H1 (cell line): ENCODE measurements at regions not wholly inside any gene's neighbourhood (a gene's known extent, or its start where the extent isn't known, plus 50 kb on each side); places are given as distances from the start of the nearest gene placed in this dataset.

Experiments
- CTCF ChIA-PET: fragments of 300-600 bp; sonication (Branson Sonifier 250); formaldehyde crosslinking; loops from one replicate; lab custom pipeline; 2021; ENCODE audit not compliant: partially characterized antibody; lab: Charles Lee
- POLR2A ChIA-PET: fragments of 300-600 bp; sonication (Branson Sonifier 250); formaldehyde crosslinking; loops from one replicate; lab custom pipeline; 2021; ENCODE audit warnings: inconsistent platforms; ENCODE audit not compliant: partially characterized antibody; lab: Charles Lee
- DNase-seq, 2 experiments: peaks; one replicate each; pipeline versions ENCODE4 v3.0.0 to v3.0.0-alpha.2; 2010 to 2022; ENCODE audit warnings: low spot score in 2 of 2, low read depth in 1 of 2, mixed read lengths in 1 of 2
- FAIRE-seq: peaks from 2 replicates; lab custom pipeline; 2011; peaks lifted over from hg19 to GRCh38; lab: Jason Lieb, UNC
- H2AFZ ChIP-seq: 2 replicates; pipeline ENCODE4 v1.8.1; 2012; ENCODE audit warnings: low read length, inconsistent platforms
- H2AK5ac ChIP-seq: 2 replicates; pipeline ENCODE4 v1.6.1; 2013; ENCODE audit warnings: low read depth, low read length
- H2BK120ac ChIP-seq: replicated peaks from 2 replicates; pipeline ENCODE3; 2013; ENCODE audit warnings: low read depth, low read length, inconsistent platforms
- H2BK12ac ChIP-seq: 2 replicates; pipeline ENCODE4 v1.6.1; 2013; ENCODE audit warnings: low read depth, low read length
- H2BK15ac ChIP-seq: 2 replicates; pipeline ENCODE4 v1.6.1; 2013; ENCODE audit warnings: low read length
- H2BK20ac ChIP-seq: 2 replicates; pipeline ENCODE4 v1.6.1; 2013; ENCODE audit warnings: low read length
- H2BK5ac ChIP-seq: 2 replicates; pipeline ENCODE4 v1.6.1; 2013; ENCODE audit warnings: low read depth, low read length
- H3K14ac ChIP-seq: 2 replicates; pipeline ENCODE4 v1.6.1; 2013; ENCODE audit warnings: inconsistent platforms; ENCODE audit not compliant: insufficient read length
- H3K18ac ChIP-seq: 2 replicates; pipeline ENCODE4 v1.6.1; 2013; ENCODE audit warnings: low read length; ENCODE audit errors: extremely low read depth
- H3K23ac ChIP-seq: 2 replicates; pipeline ENCODE4 v1.6.1; 2013; ENCODE audit warnings: inconsistent platforms; ENCODE audit not compliant: insufficient read length
- H3K23me2 ChIP-seq: 2 replicates; pipeline ENCODE4 v1.6.1; 2013; ENCODE audit warnings: low read depth, low read length
- H3K27ac ChIP-seq: 2 replicates; pipeline ENCODE4 v1.6.1; 2011; ENCODE audit warnings: low read depth, low read length, inconsistent platforms
- H3K27me3 ChIP-seq, 4 experiments: replicated peaks in 1 of 4; 1 replicate in 1 of 4; 2 replicates in 3 of 4; pipeline versions ENCODE4 v1.6.1 to v1.8.1; 2011 to 2013; ENCODE audit warnings: low read length in 3 of 4, mild to moderate bottlenecking in 3 of 4, inconsistent platforms in 2 of 4, mixed read lengths in 2 of 4, moderate library complexity in 1 of 4; ENCODE audit not compliant: control insufficient read depth in 3 of 4, insufficient read depth in 3 of 4; ENCODE audit errors: extremely low read depth in 1 of 4
- H3K36me3 ChIP-seq, 4 experiments: 2 replicates each; pipeline versions ENCODE4 v1.6.1 to v1.8.1; 2011 to 2013; ENCODE audit warnings: mild to moderate bottlenecking in 4 of 4, low read length in 3 of 4, moderate library complexity in 2 of 4, control low read depth in 1 of 4, inconsistent platforms in 1 of 4; ENCODE audit not compliant: insufficient read depth in 4 of 4, control insufficient read depth in 2 of 4
- H3K4ac ChIP-seq: replicated peaks from 2 replicates; pipeline ENCODE3; 2013; ENCODE audit warnings: low read length, low read depth, mixed read lengths, inconsistent platforms; ENCODE audit not compliant: insufficient read length
- H3K4me1 ChIP-seq, 4 experiments: replicated peaks in 1 of 4; 1 replicate in 1 of 4; 2 replicates in 3 of 4; pipeline versions ENCODE4 v1.6.1 to v1.8.1; 2011 to 2013; ENCODE audit warnings: low read length in 3 of 4, inconsistent platforms in 2 of 4, mixed read lengths in 1 of 4; ENCODE audit not compliant: insufficient read depth in 4 of 4, control insufficient read depth in 3 of 4
- H3K4me2 ChIP-seq, 2 experiments: 2 replicates each; pipeline versions ENCODE4 v1.6.1 to v1.8.1; 2011 to 2013; ENCODE audit warnings: low read depth in 2 of 2, low read length in 2 of 2, control low read depth in 1 of 2, inconsistent platforms in 1 of 2, mild to moderate bottlenecking in 1 of 2; ENCODE audit not compliant: insufficient read depth in 1 of 2
- H3K4me3 ChIP-seq, 4 experiments: fragments of 200-600, 300-600 bp in 1 of 4; sonication (generic), shearing (Covaris generic), sonication (Bioruptor Twin) in 1 of 4; 2 replicates each; pipeline versions ENCODE4 v1.5.1 to v1.8.1; 2011 to 2016; ENCODE audit warnings: low read length in 4 of 4, low read depth in 3 of 4, control low read depth in 2 of 4, inconsistent platforms in 2 of 4, mild to moderate bottlenecking in 2 of 4, mixed read lengths in 1 of 4, moderate library complexity in 1 of 4; ENCODE audit not compliant: insufficient read depth in 2 of 4; ENCODE audit errors: extremely low read depth in 1 of 4
- H3K56ac ChIP-seq: replicated peaks from 2 replicates; pipeline ENCODE3; 2013; ENCODE audit warnings: low read depth, mild to moderate bottlenecking, mixed read lengths, low read length, inconsistent platforms; ENCODE audit not compliant: insufficient read length
- H3K79me1 ChIP-seq: 2 replicates; pipeline ENCODE4 v1.6.1; 2013; ENCODE audit warnings: low read depth, low read length, control low read depth
- H3K79me2 ChIP-seq, 2 experiments: 2 replicates each; pipeline versions ENCODE4 v1.6.1 to v1.8.1; 2012 to 2013; ENCODE audit warnings: low read length in 2 of 2, mild to moderate bottlenecking in 2 of 2, inconsistent platforms in 1 of 2; ENCODE audit not compliant: insufficient read depth in 2 of 2, control insufficient read depth in 1 of 2
- H3K9ac ChIP-seq, 4 experiments: replicated peaks in 1 of 4; 1 replicate in 1 of 4; 2 replicates in 3 of 4; pipeline versions ENCODE4 v1.6.1 to v1.8.1; 2011 to 2013; ENCODE audit warnings: low read depth in 3 of 4, low read length in 3 of 4, control low read depth in 2 of 4, mild to moderate bottlenecking in 2 of 4, moderate library complexity in 2 of 4, inconsistent platforms in 1 of 4; ENCODE audit errors: extremely low read depth in 1 of 4
- H3K9me3 ChIP-seq, 2 experiments: 2 replicates each; pipeline versions ENCODE4 v1.6.1 to v1.8.1; 2012 to 2013; ENCODE audit warnings: mild to moderate bottlenecking in 2 of 2, moderate library complexity in 2 of 2, control low read depth in 1 of 2, inconsistent platforms in 1 of 2, low read depth in 1 of 2, low read length in 1 of 2, mixed read lengths in 1 of 2; ENCODE audit not compliant: insufficient read depth in 2 of 2
- H4K20me1 ChIP-seq, 2 experiments: replicated peaks in 1 of 2; 2 replicates each; pipeline versions ENCODE3 to v1.8.1; 2011 to 2013; ENCODE audit warnings: inconsistent platforms in 2 of 2, low read length in 2 of 2, mild to moderate bottlenecking in 1 of 2; ENCODE audit not compliant: insufficient read depth in 2 of 2, control insufficient read depth in 1 of 2
- H4K5ac ChIP-seq: 2 replicates; pipeline ENCODE4 v1.6.1; 2013; ENCODE audit warnings: low read length, low read depth, mixed read lengths, inconsistent platforms; ENCODE audit not compliant: insufficient read length
- H4K8ac ChIP-seq: 2 replicates; pipeline ENCODE4 v1.8.0; 2013; ENCODE audit warnings: mild to moderate bottlenecking, moderate library complexity, low read length, inconsistent platforms; ENCODE audit not compliant: insufficient read depth; ENCODE audit errors: extremely low read depth
- H4K91ac ChIP-seq: replicated peaks from 2 replicates; pipeline ENCODE3; 2013; ENCODE audit warnings: low read length, mixed read lengths, inconsistent platforms; ENCODE audit not compliant: insufficient read length
- CHD2 ChIP-seq: IDR thresholded peaks from 2 replicates; pipeline ENCODE4 v1.6.1; 2012; ENCODE audit warnings: low read length, improper control_type of control experiment
- CTBP2 ChIP-seq: IDR thresholded peaks from 2 replicates; pipeline ENCODE4 v1.7.0; 2011; ENCODE audit warnings: borderline replicate concordance, mild to moderate bottlenecking, moderate library complexity, mixed read lengths, low read length; ENCODE audit not compliant: insufficient read depth, insufficient read length
- FOSL1 ChIP-seq: IDR thresholded peaks from 2 replicates; pipeline ENCODE4 v1.6.1; 2011; ENCODE audit warnings: mild to moderate bottlenecking, low read depth, low read length, moderate library complexity; ENCODE audit not compliant: insufficient read depth
- HDAC2 ChIP-seq, 2 experiments: fragments of 300-600 bp in 1 of 2; sonication (generic) in 1 of 2; IDR thresholded peaks; 2 replicates each; pipeline ENCODE4 v1.6.1; 2011 to 2012; ENCODE audit warnings: low read depth in 2 of 2, low read length in 2 of 2, mild to moderate bottlenecking in 2 of 2, moderate library complexity in 2 of 2, borderline replicate concordance in 1 of 2, inconsistent platforms in 1 of 2
- HDAC6 ChIP-seq: IDR thresholded peaks from one replicate; pipeline ENCODE4 v1.7.1; 2012; ENCODE audit warnings: low read depth, mild to moderate bottlenecking, inconsistent platforms, low read length, moderate library complexity
- JUND ChIP-seq: IDR thresholded peaks from 2 replicates; pipeline ENCODE4 v1.6.1; 2011; ENCODE audit warnings: mild to moderate bottlenecking, improper control_type of control experiment, low read length
- MAX ChIP-seq: IDR thresholded peaks from 2 replicates; pipeline ENCODE4 v1.6.1; 2012; ENCODE audit warnings: inconsistent platforms
- POU5F1 ChIP-seq: IDR thresholded peaks from 2 replicates; pipeline ENCODE4 v1.6.1; 2011; ENCODE audit warnings: low read depth, mild to moderate bottlenecking, low read length, moderate library complexity
- WGBS, 2 experiments: shearing (Covaris generic) in 1 of 2; methylation state at CpG; one replicate each; pipeline versions ENCODE4 v1.1.6 to v1.1.7; 2013 to 2015; ENCODE audit warnings: low lambda C conversion rate in 2 of 2, mixed read lengths in 2 of 2, inconsistent platforms in 1 of 2, low coverage in 1 of 2, missing lambda C conversion rate in 1 of 2; ENCODE audit not compliant: insufficient replicate concordance in 2 of 2, insufficient coverage in 1 of 2, insufficient read length in 1 of 2; ENCODE audit errors: extremely low coverage in 1 of 2, missing lambda C conversion rate in 1 of 2; 5-methylcytosine and 5-hydroxymethylcytosine counted together

- Histone ChIP-seq H4K5ac (no peak overlapping the region), H3K36me3 (no peaks in the 10 kb centered on the region), H3K9me3 (peaks cover 18 to 19% of the 10 kb centered on the region in 2 experiments), H2AK5ac (no peak overlapping the region), H3K79me2 (no peaks in the 10 kb centered on the region), H3K56ac (no peak overlapping the region), H3K4ac (no peak overlapping the region), H2BK120ac (no peak overlapping the region), H3K27ac (no peak overlapping the region), H2BK12ac (no peak overlapping the region), H2AFZ (no peak overlapping the region), H3K4me3 (no peak overlapping the region), H3K79me1 (no peaks in the 10 kb centered on the region), H4K8ac (no peak overlapping the region; the same call in 1 of the 2 replicates), H3K23me2 (no peaks in the 10 kb centered on the region), H2BK15ac (no peak overlapping the region), H3K27me3 (no peaks in the 10 kb centered on the region), H2BK20ac (no peak overlapping the region), H3K18ac (no peak overlapping the region), H3K9ac (no peak overlapping the region), H4K20me1 (no peaks in the 10 kb centered on the region), H3K23ac (no peak overlapping the region), H3K4me2 (no peak overlapping the region), H3K4me1 (no peaks in the 10 kb centered on the region), H2BK5ac (no peak overlapping the region), H3K14ac (no peak overlapping the region), H4K91ac (no peak overlapping the region)
- CTCF ChIA-PET: no interaction called here
- POLR2A ChIA-PET: no interaction called here
- no peak for FAIRE-seq
- 88% methylated on average over 25 of the region's 25 CpGs; no CpG with 5 or more reads in 1 of the 2 experiments for WGBS, 2 experiments
- DNase-seq: no peak
- no peak for TF ChIP-seq HDAC6
- no peak for TF ChIP-seq CHD2
- TF ChIP-seq CTBP2: no peak
- no peak for TF ChIP-seq MAX
- no peak for TF ChIP-seq HDAC2 (IDR thresholded peaks at IDR 0.05; ENCODE audit: borderline replicate concordance in 1 of 2, low read depth in 2 of 2, low read length in 2 of 2)
- TF ChIP-seq FOSL1: no peak
- no peak for TF ChIP-seq POU5F1
- no peak for TF ChIP-seq JUND
These were observed 102.1 kb downstream of the FOXL3 start for GRCh38 chr7:391961-392524.
